ENCODE measurements at regions not wholly inside any gene's neighbourhood (a gene's known extent, or its start where the extent isn't known, plus 50 kb on each side); places are given as distances from the start of the nearest gene placed in this dataset.
"Not testable (repeated sequence)": the region's sequence is repeated elsewhere in the genome, so short reads cannot be mapped to it uniquely, and the experiment has no call there.

- no peak overlapping the region for H3K4me3 ChIP-seq (ENCODE audit: low read length in 2 of 2)
- no peaks in the 10 kb centered on the region for H3K27me3 ChIP-seq (ENCODE audit: insufficient read depth, low read length)
- H3K27ac ChIP-seq (ENCODE audit: low read depth, low read length): no peak overlapping the region
- H3K4me3 Mint-ChIP-seq: no peak overlapping the region
- ChIA-PET CTCF (ENCODE audit: partially characterized antibody) (no interaction called here), POLR2A (ENCODE audit: partially characterized antibody) (no interaction called here)
- H3K4me1 ChIP-seq (ENCODE audit: insufficient read depth, low read length): no peaks in the 10 kb centered on the region
- H3K27me3 Mint-ChIP-seq: no peaks in the 10 kb centered on the region
- H3K36me3 ChIP-seq (ENCODE audit: insufficient read depth, low read length): no peaks in the 10 kb centered on the region
- H3K9me3 ChIP-seq (ENCODE audit: control insufficient read depth in 1 of 2, low read length in 2 of 2): peaks cover 0 to 4% of the 10 kb centered on the region in 2 donors
- intact Hi-C loops (cut with micrococcal nuclease): no loop called here
- H3K36me3 Mint-ChIP-seq: peaks cover 0 to 4% of the 10 kb centered on the region in 2 donors
- no peak for DNase-seq
- no peaks in the 10 kb centered on the region for H3K4me1 Mint-ChIP-seq
- H3K27ac Mint-ChIP-seq: no peak overlapping the region
- peaks cover 0 to 61% (median 31%) of the 10 kb centered on the region in 8 donors for H3K9me3 Mint-ChIP-seq
Observed at GRCh38 chr2:80968450-80968849, 663.9 kb upstream of the LRRTM1 start.

- Histone ChIP-seq H3K27me3 (ENCODE audit: insufficient read depth, low read length) (no peaks in the 10 kb centered on the region), H3K36me3 (ENCODE audit: insufficient read depth, low read length) (no peaks in the 10 kb centered on the region), H3K4me3 (ENCODE audit: low read length in 2 of 2) (no peak overlapping the region), H3K27ac (ENCODE audit: low read depth, low read length) (no peak overlapping the region), H3K9me3 (ENCODE audit: control insufficient read depth in 1 of 2, low read length in 2 of 2) (no peaks in the 10 kb centered on the region), H3K4me1 (ENCODE audit: insufficient read depth, low read length) (no peaks in the 10 kb centered on the region)
- no peak for DNase-seq
- peaks cover 0 to 21% (median 6%) of the 10 kb centered on the region in 8 donors for H3K9me3 Mint-ChIP-seq
- ChIA-PET POLR2A (ENCODE audit: partially characterized antibody) (no interaction called here), CTCF (ENCODE audit: partially characterized antibody) (no interaction called here)
- H3K36me3 Mint-ChIP-seq: no peaks in the 10 kb centered on the region
- H3K27me3 Mint-ChIP-seq: no peaks in the 10 kb centered on the region
- no peak overlapping the region for H3K4me3 Mint-ChIP-seq
- no peak overlapping the region for H3K27ac Mint-ChIP-seq
- intact Hi-C loops (cut with micrococcal nuclease): no loop called here
- no peaks in the 10 kb centered on the region for H3K4me1 Mint-ChIP-seq
Observed at GRCh38 chr2:80947601-80948130, 643.1 kb upstream of the LRRTM1 start.

- Mint-ChIP-seq H3K4me1 (no peaks in the 10 kb centered on the region), H3K4me3 (no peak overlapping the region), H3K27me3 (no peaks in the 10 kb centered on the region), H3K27ac (no peak overlapping the region), H3K9me3 (peaks cover 0 to 17% (median 8%) of the 10 kb centered on the region in 8 donors), H3K36me3 (no peaks in the 10 kb centered on the region)
- Histone ChIP-seq H3K27ac (ENCODE audit: low read depth, low read length) (no peak overlapping the region), H3K9me3 (ENCODE audit: control insufficient read depth in 1 of 2, low read length in 2 of 2) (no peaks in the 10 kb centered on the region), H3K36me3 (ENCODE audit: insufficient read depth, low read length) (no peaks in the 10 kb centered on the region), H3K4me3 (ENCODE audit: low read length in 2 of 2) (no peak overlapping the region), H3K4me1 (ENCODE audit: insufficient read depth, low read length) (no peaks in the 10 kb centered on the region), H3K27me3 (ENCODE audit: insufficient read depth, low read length) (no peaks in the 10 kb centered on the region)
- no peak for DNase-seq
- CTCF ChIA-PET (ENCODE audit: partially characterized antibody): no interaction called here
- POLR2A ChIA-PET (ENCODE audit: partially characterized antibody): no interaction called here
- intact Hi-C loops (cut with micrococcal nuclease): no loop called here
Observed at GRCh38 chr2:80943487-80943886, 638.9 kb upstream of the LRRTM1 start.

GRCh38 chr2:80942766-80943165 lies 638.2 kb upstream of the LRRTM1 start:
- intact Hi-C loops (cut with micrococcal nuclease): no loop called here
- no peaks in the 10 kb centered on the region for H3K4me1 Mint-ChIP-seq
- H3K4me3 Mint-ChIP-seq: no peak overlapping the region
- CTCF ChIA-PET (ENCODE audit: partially characterized antibody): no interaction called here
- peaks cover 0 to 21% (median 14%) of the 10 kb centered on the region in 8 donors for H3K9me3 Mint-ChIP-seq
- H3K36me3 ChIP-seq (ENCODE audit: insufficient read depth, low read length): no peaks in the 10 kb centered on the region
- no peak for DNase-seq
- no peak overlapping the region for H3K27ac ChIP-seq (ENCODE audit: low read depth, low read length)
- H3K9me3 ChIP-seq (ENCODE audit: control insufficient read depth in 1 of 2, low read length in 2 of 2): no peaks in the 10 kb centered on the region
- H3K27ac Mint-ChIP-seq: no peak overlapping the region
- no peaks in the 10 kb centered on the region for H3K27me3 ChIP-seq (ENCODE audit: insufficient read depth, low read length)
- POLR2A ChIA-PET (ENCODE audit: partially characterized antibody): no interaction called here
- H3K27me3 Mint-ChIP-seq: no peaks in the 10 kb centered on the region
- no peak overlapping the region for H3K4me3 ChIP-seq (ENCODE audit: low read length in 2 of 2)
- no peaks in the 10 kb centered on the region for H3K36me3 Mint-ChIP-seq
- no peaks in the 10 kb centered on the region for H3K4me1 ChIP-seq (ENCODE audit: insufficient read depth, low read length)

- H3K36me3 ChIP-seq (ENCODE audit: insufficient read depth, low read length): no peaks in the 10 kb centered on the region
- no peak overlapping the region for H3K4me3 ChIP-seq (ENCODE audit: low read length in 2 of 2)
- ChIA-PET POLR2A (ENCODE audit: partially characterized antibody) (no interaction called here), CTCF (ENCODE audit: partially characterized antibody) (no interaction called here)
- Mint-ChIP-seq H3K27ac (no peak overlapping the region), H3K27me3 (no peaks in the 10 kb centered on the region), H3K4me1 (no peaks in the 10 kb centered on the region), H3K4me3 (no peak overlapping the region), H3K36me3 (no peaks in the 10 kb centered on the region), H3K9me3 (peaks cover 2 to 24% (median 14%) of the 10 kb centered on the region in 8 donors)
- no peak for DNase-seq
- intact Hi-C loops (cut with micrococcal nuclease): no loop called here
- H3K27ac ChIP-seq (ENCODE audit: low read depth, low read length): no peak overlapping the region
- no peaks in the 10 kb centered on the region for H3K4me1 ChIP-seq (ENCODE audit: insufficient read depth, low read length)
- H3K9me3 ChIP-seq (ENCODE audit: control insufficient read depth in 1 of 2, low read length in 2 of 2): no peaks in the 10 kb centered on the region
- H3K27me3 ChIP-seq (ENCODE audit: insufficient read depth, low read length): no peaks in the 10 kb centered on the region
Observed at GRCh38 chr2:80938463-80938862, 633.9 kb upstream of the LRRTM1 start.

- CTCF ChIA-PET (ENCODE audit: partially characterized antibody); H3K27me3 ChIP-seq (ENCODE audit: insufficient read depth, low read length); intact Hi-C loops (cut with micrococcal nuclease); H3K27ac Mint-ChIP-seq; DNase-seq; H3K27ac ChIP-seq (ENCODE audit: low read depth, low read length); H3K27me3 Mint-ChIP-seq; POLR2A ChIA-PET (ENCODE audit: partially characterized antibody); H3K36me3 Mint-ChIP-seq; H3K36me3 ChIP-seq (ENCODE audit: insufficient read depth, low read length); H3K4me3 Mint-ChIP-seq; H3K9me3 ChIP-seq (ENCODE audit: control insufficient read depth in 1 of 2, low read length in 2 of 2); H3K4me3 ChIP-seq (ENCODE audit: low read length in 2 of 2); H3K4me1 ChIP-seq (ENCODE audit: insufficient read depth, low read length); H3K4me1 Mint-ChIP-seq: not testable (repeated sequence)
- H3K9me3 Mint-ChIP-seq: peaks cover 0 to 35% (median 21%) of the 10 kb centered on the region in 8 donors
Observed at GRCh38 chr2:80931820-80932219, 627.3 kb upstream of the LRRTM1 start.

GRCh38 chr2:80930777-80931176 lies 626.2 kb upstream of the LRRTM1 start:
- Histone ChIP-seq H3K9me3 (ENCODE audit: control insufficient read depth in 1 of 2, low read length in 2 of 2) (peaks cover 0 to 5% of the 10 kb centered on the region in 2 donors), H3K36me3 (ENCODE audit: insufficient read depth, low read length) (no peaks in the 10 kb centered on the region), H3K4me3 (ENCODE audit: low read length in 2 of 2) (no peak overlapping the region), H3K27ac (ENCODE audit: low read depth, low read length) (no peak overlapping the region), H3K4me1 (ENCODE audit: insufficient read depth, low read length) (no peaks in the 10 kb centered on the region), H3K27me3 (ENCODE audit: insufficient read depth, low read length) (no peaks in the 10 kb centered on the region)
- ChIA-PET CTCF (ENCODE audit: partially characterized antibody) (no interaction called here), POLR2A (ENCODE audit: partially characterized antibody) (no interaction called here)
- intact Hi-C loops (cut with micrococcal nuclease): no loop called here
- H3K27ac Mint-ChIP-seq: no peak overlapping the region
- no peak for DNase-seq
- no peak overlapping the region for H3K4me3 Mint-ChIP-seq
- H3K9me3 Mint-ChIP-seq: peaks cover 0 to 36% (median 21%) of the 10 kb centered on the region in 8 donors
- no peaks in the 10 kb centered on the region for H3K27me3 Mint-ChIP-seq
- no peaks in the 10 kb centered on the region for H3K36me3 Mint-ChIP-seq
- no peaks in the 10 kb centered on the region for H3K4me1 Mint-ChIP-seq

- Mint-ChIP-seq H3K27ac (no peak overlapping the region), H3K36me3 (no peaks in the 10 kb centered on the region), H3K27me3 (no peaks in the 10 kb centered on the region), H3K4me3 (no peak overlapping the region), H3K4me1 (no peaks in the 10 kb centered on the region), H3K9me3 (peaks cover 1 to 42% (median 21%) of the 10 kb centered on the region in 8 donors)
- peaks cover 0 to 5% of the 10 kb centered on the region in 2 donors for H3K9me3 ChIP-seq (ENCODE audit: control insufficient read depth in 1 of 2, low read length in 2 of 2)
- no peaks in the 10 kb centered on the region for H3K27me3 ChIP-seq (ENCODE audit: insufficient read depth, low read length)
- no peak for DNase-seq
- no peak overlapping the region for H3K4me3 ChIP-seq (ENCODE audit: low read length in 2 of 2)
- ChIA-PET POLR2A (ENCODE audit: partially characterized antibody) (no interaction called here), CTCF (ENCODE audit: partially characterized antibody) (no interaction called here)
- no peak overlapping the region for H3K27ac ChIP-seq (ENCODE audit: low read depth, low read length)
- intact Hi-C loops (cut with micrococcal nuclease): no loop called here
- H3K4me1 ChIP-seq (ENCODE audit: insufficient read depth, low read length): no peaks in the 10 kb centered on the region
- H3K36me3 ChIP-seq (ENCODE audit: insufficient read depth, low read length): no peaks in the 10 kb centered on the region
Observed at GRCh38 chr2:80926168-80926567, 621.6 kb upstream of the LRRTM1 start.

All from CD4-positive, alpha-beta memory T cell (primary cell).